ENCODE measurements at regions not wholly inside any gene's neighbourhood (a gene's known extent, or its start where the extent isn't known, plus 50 kb on each side); places are given as distances from the start of the nearest gene placed in this dataset.

DNA sequence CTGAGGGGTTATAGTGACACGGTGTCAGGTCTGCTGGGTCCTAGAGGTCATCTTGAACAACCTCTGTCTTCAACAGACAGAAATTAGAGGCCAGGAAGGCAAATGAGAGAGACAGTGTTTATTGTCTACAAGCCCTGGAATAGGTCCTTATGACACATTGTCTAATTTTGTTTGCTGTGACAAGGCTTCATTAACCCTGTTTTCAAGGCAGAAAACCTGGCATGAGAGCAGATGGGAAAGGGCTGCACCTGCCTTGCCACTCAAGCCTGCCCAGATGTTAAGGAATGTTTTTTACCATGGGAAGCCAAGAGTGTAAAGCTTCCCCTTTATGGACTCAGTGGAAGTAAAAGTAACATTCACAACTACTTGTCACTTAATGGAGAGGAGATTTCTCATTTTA is 275.3 kb downstream of the KCNS3 start:
- TF ChIP-seq, protein P1, sequence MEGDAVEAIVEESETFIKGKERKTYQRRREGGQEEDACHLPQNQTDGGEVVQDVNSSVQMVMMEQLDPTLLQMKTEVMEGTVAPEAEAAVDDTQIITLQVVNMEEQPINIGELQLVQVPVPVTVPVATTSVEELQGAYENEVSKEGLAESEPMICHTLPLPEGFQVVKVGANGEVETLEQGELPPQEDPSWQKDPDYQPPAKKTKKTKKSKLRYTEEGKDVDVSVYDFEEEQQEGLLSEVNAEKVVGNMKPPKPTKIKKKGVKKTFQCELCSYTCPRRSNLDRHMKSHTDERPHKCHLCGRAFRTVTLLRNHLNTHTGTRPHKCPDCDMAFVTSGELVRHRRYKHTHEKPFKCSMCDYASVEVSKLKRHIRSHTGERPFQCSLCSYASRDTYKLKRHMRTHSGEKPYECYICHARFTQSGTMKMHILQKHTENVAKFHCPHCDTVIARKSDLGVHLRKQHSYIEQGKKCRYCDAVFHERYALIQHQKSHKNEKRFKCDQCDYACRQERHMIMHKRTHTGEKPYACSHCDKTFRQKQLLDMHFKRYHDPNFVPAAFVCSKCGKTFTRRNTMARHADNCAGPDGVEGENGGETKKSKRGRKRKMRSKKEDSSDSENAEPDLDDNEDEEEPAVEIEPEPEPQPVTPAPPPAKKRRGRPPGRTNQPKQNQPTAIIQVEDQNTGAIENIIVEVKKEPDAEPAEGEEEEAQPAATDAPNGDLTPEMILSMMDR (optimal IDR thresholded peaks at IDR 0.05 in 1 of 3, IDR thresholded peaks at IDR 0.05 in 1 of 3, conservative IDR thresholded peaks at IDR 0.05 in 1 of 3; ENCODE audit: extremely low read depth in 1 of 3, insufficient read depth in 2 of 3, low read length in 3 of 3) = no peak
- TF ChIP-seq EZH2 (IDR thresholded peaks at IDR 0.05; ENCODE audit: low read length) = no peak

All from keratinocyte (primary cell).